ENCODE measurements at regions not wholly inside any gene's neighbourhood (a gene's known extent, or its start where the extent isn't known, plus 50 kb on each side); places are given as distances from the start of the nearest gene placed in this dataset.

- no peaks in the 10 kb centered on the region for H3K36me3 ChIP-seq (replicated peaks; ENCODE audit: insufficient read depth, low read depth)
- no peaks in the 10 kb centered on the region for H3K27me3 ChIP-seq
- no peak overlapping the region for H3K4me2 ChIP-seq
- no peak overlapping the region for H3K27ac ChIP-seq
- WGBS (ENCODE audit: low lambda C conversion rate, missing lambda C conversion rate) = 94% methylated on average over 3 of the region's 3 CpGs
- no peaks in the 10 kb centered on the region for H3K9me3 ChIP-seq (ENCODE audit: low read depth)
- H2AFZ ChIP-seq = no peak overlapping the region
- DNase-seq (ENCODE audit: low spot score) = no peak
- H4K20me1 ChIP-seq (ENCODE audit: insufficient read depth, poor library complexity, severe bottlenecking) = no peaks in the 10 kb centered on the region
- no peak for TF ChIP-seq CTCF (IDR thresholded peaks at IDR 0.05; ENCODE audit: poor library complexity)
- TF ChIP-seq EZH2 (IDR thresholded peaks at IDR 0.05; ENCODE audit: borderline replicate concordance) = no peak
- no peak for TF ChIP-seq EZH2phosphoT487 (IDR thresholded peaks at IDR 0.05; ENCODE audit: low read depth, severe bottlenecking, unreplicated experiment)
- no peaks in the 10 kb centered on the region for H3K4me1 ChIP-seq (ENCODE audit: insufficient read depth)
- no peaks in the 10 kb centered on the region for H3K9me2 ChIP-seq (replicated peaks; ENCODE audit: insufficient read depth)
- H3K79me2 ChIP-seq = no peaks in the 10 kb centered on the region
- no peak overlapping the region for H3K4me3 ChIP-seq
These were observed 107.6 kb upstream of the RGPD4 start for GRCh38 chr2:107719141-107719540.

- Histone ChIP-seq H3K4me1 (ENCODE audit: insufficient read depth) (no peaks in the 10 kb centered on the region), H4K20me1 (ENCODE audit: insufficient read depth, poor library complexity, severe bottlenecking) (no peaks in the 10 kb centered on the region), H3K9me3 (ENCODE audit: low read depth) (no peaks in the 10 kb centered on the region), H3K79me2 (no peaks in the 10 kb centered on the region), H3K36me3 (replicated peaks; ENCODE audit: insufficient read depth, low read depth) (no peaks in the 10 kb centered on the region), H3K4me2 (no peak overlapping the region), H2AFZ (no peak overlapping the region), H3K4me3 (no peak overlapping the region), H3K27me3 (no peaks in the 10 kb centered on the region), H3K9me2 (replicated peaks; ENCODE audit: insufficient read depth) (no peaks in the 10 kb centered on the region), H3K27ac (no peak overlapping the region)
- 70% methylated on average over 7 of the region's 7 CpGs for WGBS (ENCODE audit: low lambda C conversion rate, missing lambda C conversion rate)
- no peak for DNase-seq (ENCODE audit: low spot score)
- TF ChIP-seq EZH2 (IDR thresholded peaks at IDR 0.05; ENCODE audit: borderline replicate concordance) (no peak), EZH2phosphoT487 (IDR thresholded peaks at IDR 0.05; ENCODE audit: low read depth, severe bottlenecking, unreplicated experiment) (no peak), CTCF (IDR thresholded peaks at IDR 0.05; ENCODE audit: poor library complexity) (no peak)
These were observed 106.9 kb upstream of the RGPD4 start for GRCh38 chr2:107719836-107720235.

GRCh38 chr2:107721178-107721577 is 105.5 kb upstream of the RGPD4 start:
- no peaks in the 10 kb centered on the region for H3K4me1 ChIP-seq (ENCODE audit: insufficient read depth)
- no peak for DNase-seq (ENCODE audit: low spot score)

More at GRCh38 chr2:107721178-107721577, 105.5 kb upstream of the RGPD4 start:
- Histone ChIP-seq H3K9me2 (replicated peaks; ENCODE audit: insufficient read depth) (no peaks in the 10 kb centered on the region), H3K4me3 (no peak overlapping the region), H2AFZ (no peak overlapping the region), H3K27ac (no peak overlapping the region), H4K20me1 (ENCODE audit: insufficient read depth, poor library complexity, severe bottlenecking) (no peaks in the 10 kb centered on the region), H3K4me2 (no peak overlapping the region), H3K27me3 (no peaks in the 10 kb centered on the region), H3K79me2 (no peaks in the 10 kb centered on the region), H3K9me3 (ENCODE audit: low read depth) (no peaks in the 10 kb centered on the region), H3K36me3 (replicated peaks; ENCODE audit: insufficient read depth, low read depth) (no peaks in the 10 kb centered on the region)
- TF ChIP-seq EZH2 (IDR thresholded peaks at IDR 0.05; ENCODE audit: borderline replicate concordance) = no peak
- no peak for TF ChIP-seq EZH2phosphoT487 (IDR thresholded peaks at IDR 0.05; ENCODE audit: low read depth, severe bottlenecking, unreplicated experiment)
- no peak for TF ChIP-seq CTCF (IDR thresholded peaks at IDR 0.05; ENCODE audit: poor library complexity)
- WGBS (ENCODE audit: low lambda C conversion rate, missing lambda C conversion rate) = 75% methylated on average over 3 of the region's 3 CpGs

All from hepatocyte (in vitro differentiated cells).